GM21515 (cell line): ENCODE measurements at regions not wholly inside any gene's neighbourhood (a gene's known extent, or its start where the extent isn't known, plus 50 kb on each side); places are given as distances from the start of the nearest gene placed in this dataset.

Experiments
- ATAC-seq: cut with Tn5 transposase; IDR thresholded peaks from one replicate; pipeline ENCODE4 v1.9.1; 2021; ENCODE audit not compliant: unreplicated experiment

GRCh38 chr7:47045207-47046051, 536.5 kb downstream of the TNS3 start:
- no peak for ATAC-seq

- no peak for ATAC-seq
These were observed 537.3 kb downstream of the TNS3 start for GRCh38 chr7:47044625-47045024.

- ATAC-seq = no peak
These were observed 538.6 kb downstream of the TNS3 start for GRCh38 chr7:47043304-47043703.

- no peak for ATAC-seq
These were observed 539.2 kb downstream of the TNS3 start for GRCh38 chr7:47042669-47043068.

GRCh38 chr7:47040795-47041347, 541.0 kb downstream of the TNS3 start:
- ATAC-seq = no peak

GRCh38 chr7:47039904-47040303, 542.0 kb downstream of the TNS3 start:
- no peak for ATAC-seq

GRCh38 chr7:47039089-47039648, 542.7 kb downstream of the TNS3 start:
- ATAC-seq = no peak

- no peak for ATAC-seq
These were observed 543.3 kb downstream of the TNS3 start for GRCh38 chr7:47038621-47039020.

- ATAC-seq = no peak
These were observed 544.3 kb downstream of the TNS3 start for GRCh38 chr7:47037607-47038006.

GRCh38 chr7:47036909-47037308, 545.0 kb downstream of the TNS3 start:
- no peak for ATAC-seq

- no peak for ATAC-seq
These were observed 546.4 kb downstream of the TNS3 start for GRCh38 chr7:47035522-47035921.

- ATAC-seq = no peak
These were observed 547.7 kb downstream of the TNS3 start for GRCh38 chr7:47034180-47034579.

GRCh38 chr7:47032536-47032908, 549.4 kb downstream of the TNS3 start:
- ATAC-seq = no peak

GRCh38 chr7:47031786-47032535, 550.0 kb downstream of the TNS3 start:
- ATAC-seq = no peak

- ATAC-seq = no peak
These were observed 553.6 kb downstream of the TNS3 start for GRCh38 chr7:47028284-47028683.

GRCh38 chr7:47027695-47028240, 554.1 kb downstream of the TNS3 start:
- ATAC-seq = no peak

- ATAC-seq = no peak
These were observed 555.0 kb downstream of the TNS3 start for GRCh38 chr7:47026780-47027361.

GRCh38 chr7:47024991-47025390, 556.9 kb downstream of the TNS3 start:
- no peak for ATAC-seq

GRCh38 chr7:47008461-47008860, 573.5 kb downstream of the TNS3 start:
- ATAC-seq = no peak

- no peak for ATAC-seq
These were observed 574.4 kb downstream of the TNS3 start for GRCh38 chr7:47007471-47007870.

GRCh38 chr7:47000561-47000960, 581.4 kb downstream of the TNS3 start:
- ATAC-seq = no peak
